ENCODE measurements at regions not wholly inside any gene's neighbourhood (a gene's known extent, or its start where the extent isn't known, plus 50 kb on each side); places are given as distances from the start of the nearest gene placed in this dataset.

GRCh38 chr3:177959188-177959587 is 577.0 kb upstream of the KCNMB2 start:
- H3K36me3 ChIP-seq = no peaks in the 10 kb centered on the region
- no peak for FAIRE-seq

GRCh38 chr3:177960014-177960413 is 576.2 kb upstream of the KCNMB2 start:
- TF ChIP-seq CTCF (IDR thresholded peaks at IDR 0.05) = no peak
- 71 to 75% methylated on average over 2 of the region's 2 CpGs for WGBS, 2 donors
- Histone ChIP-seq H3K4me3 (no peak overlapping the region), H3K27me3 (no peaks in the 10 kb centered on the region), H3K36me3 (no peaks in the 10 kb centered on the region), H3K9me3 (no peaks in the 10 kb centered on the region), H3K27ac (no peak overlapping the region), H3K4me1 (no peaks in the 10 kb centered on the region)
- FAIRE-seq (no peak), ATAC-seq (no peak), DNase-seq (no peak)
- intact Hi-C loops (cut with DNase I) = no loop called here

More at GRCh38 chr3:177959188-177959587, 577.0 kb upstream of the KCNMB2 start:
- DNase-seq (no peak), ATAC-seq (no peak)
- no peak overlapping the region for H3K4me3 ChIP-seq
- H3K27me3 ChIP-seq = no peaks in the 10 kb centered on the region
- intact Hi-C loops (cut with DNase I) = no loop called here
- H3K27ac ChIP-seq = no peak overlapping the region
- no peak for TF ChIP-seq CTCF (IDR thresholded peaks at IDR 0.05)
- WGBS, 2 donors = 63 to 74% methylated on average over 5 of the region's 5 CpGs
- H3K9me3 ChIP-seq = no peaks in the 10 kb centered on the region
- no peaks in the 10 kb centered on the region for H3K4me1 ChIP-seq

GRCh38 chr3:177960722-177961121 is 575.5 kb upstream of the KCNMB2 start:
- DNase-seq (no peak), ATAC-seq (no peak), FAIRE-seq (no peak)
- intact Hi-C loops (cut with DNase I) = no loop called here
- H3K4me1 ChIP-seq = no peaks in the 10 kb centered on the region
- H3K9me3 ChIP-seq = no peaks in the 10 kb centered on the region
- no peaks in the 10 kb centered on the region for H3K36me3 ChIP-seq
- no peaks in the 10 kb centered on the region for H3K27me3 ChIP-seq
- no peak overlapping the region for H3K4me3 ChIP-seq
- no peak for TF ChIP-seq CTCF (IDR thresholded peaks at IDR 0.05)
- no peak overlapping the region for H3K27ac ChIP-seq

- DNase-seq = no peak
- H3K27ac ChIP-seq = no peak overlapping the region
Measured at GRCh38 chr3:177961784-177962183, 574.5 kb upstream of the KCNMB2 start.

GRCh38 chr3:177966493-177966892 is 569.7 kb upstream of the KCNMB2 start:
- no peak for FAIRE-seq
- WGBS, 2 donors = 74 to 92% methylated on average over 1 of the region's 1 CpG
- no peaks in the 10 kb centered on the region for H3K36me3 ChIP-seq
- no peak overlapping the region for H3K4me3 ChIP-seq
- H3K4me1 ChIP-seq = no peaks in the 10 kb centered on the region
- H3K9me3 ChIP-seq = no peaks in the 10 kb centered on the region
- TF ChIP-seq CTCF (IDR thresholded peaks at IDR 0.05) = no peak
- no peak for DNase-seq
- intact Hi-C loops (cut with DNase I) = no loop called here
- no peaks in the 10 kb centered on the region for H3K27me3 ChIP-seq
- H3K27ac ChIP-seq = no peak overlapping the region
- ATAC-seq = no peak

More at GRCh38 chr3:177961784-177962183, 574.5 kb upstream of the KCNMB2 start:
- FAIRE-seq (no peak), ATAC-seq (no peak)
- H3K4me1 ChIP-seq = no peaks in the 10 kb centered on the region
- no peak for TF ChIP-seq CTCF (IDR thresholded peaks at IDR 0.05)
- 77 to 85% methylated on average over 3 of the region's 3 CpGs for WGBS, 2 donors
- intact Hi-C loops (cut with DNase I) = no loop called here
- no peak overlapping the region for H3K4me3 ChIP-seq
- no peaks in the 10 kb centered on the region for H3K36me3 ChIP-seq
- H3K9me3 ChIP-seq = no peaks in the 10 kb centered on the region
- no peaks in the 10 kb centered on the region for H3K27me3 ChIP-seq

All from pancreas (tissue), 10 donors.